Small intestine (tissue), 7 donors: ENCODE measurements at regions not wholly inside any gene's neighbourhood (a gene's known extent, or its start where the extent isn't known, plus 50 kb on each side); places are given as distances from the start of the nearest gene placed in this dataset.
"Not testable (repeated sequence)": the region's sequence is repeated elsewhere in the genome, so short reads cannot be mapped to it uniquely, and the experiment has no call there.

Experiments
- DNase-seq, 2 donors: peaks; one replicate each; pipeline versions ENCODE4 v3.0.0 to v3.0.0-alpha.2; 2013
- FAIRE-seq: peaks from 2 replicates; lab custom pipeline; 2012; peaks lifted over from hg19 to GRCh38; lab: Jason Lieb, UNC
- H3K27ac ChIP-seq, 3 donors: one replicate each; pipeline ENCODE4 v1.5.1; 2013; ENCODE audit warnings: low read length in 2 of 3, mild to moderate bottlenecking in 2 of 3, control low read depth in 1 of 3, inconsistent platforms in 1 of 3, low read depth in 1 of 3, moderate library complexity in 1 of 3
- H3K27me3 ChIP-seq, 3 donors: one replicate each; pipeline ENCODE4 v1.6.1; 2013; ENCODE audit warnings: low read length in 3 of 3, inconsistent platforms in 1 of 3; ENCODE audit not compliant: control insufficient read depth in 3 of 3, insufficient read depth in 3 of 3
- H3K36me3 ChIP-seq, 3 donors: one replicate each; pipeline ENCODE4 v1.6.1; 2013; ENCODE audit warnings: low read length in 3 of 3, inconsistent platforms in 1 of 3, low read depth in 1 of 3, mild to moderate bottlenecking in 1 of 3, moderate library complexity in 1 of 3; ENCODE audit not compliant: control insufficient read depth in 3 of 3, insufficient read depth in 2 of 3
- H3K4me1 ChIP-seq, 3 donors: one replicate each; pipeline ENCODE4 v1.6.1; 2013; ENCODE audit warnings: low read length in 2 of 3, inconsistent platforms in 1 of 3, low read depth in 1 of 3, mild to moderate bottlenecking in 1 of 3, moderate library complexity in 1 of 3; ENCODE audit not compliant: control insufficient read depth in 3 of 3, insufficient read depth in 2 of 3
- H3K4me3 ChIP-seq, 3 donors: one replicate each; pipeline ENCODE4 v1.5.1; 2013; ENCODE audit warnings: low read length in 3 of 3, control low read depth in 1 of 3, inconsistent platforms in 1 of 3, low read depth in 1 of 3, mild to moderate bottlenecking in 1 of 3, moderate library complexity in 1 of 3
- H3K9me3 ChIP-seq, 2 donors: one replicate each; pipeline ENCODE4 v1.6.1; 2013; ENCODE audit warnings: low read depth in 1 of 2, low read length in 1 of 2; ENCODE audit not compliant: control insufficient read depth in 2 of 2, insufficient read depth in 1 of 2
- WGBS, 3 donors: extraction: QIAGEN DNeasy Blood & Tissue Kit; methylation state at CpG; one replicate each; pipeline ENCODE4 v1.1.7; 2013; 5-methylcytosine and 5-hydroxymethylcytosine counted together
- donor health status: healthy with polysubstance abuse.
- donor health status: control.
- donor health status: control.
- donor health status: Bipolar disorder and iron deficiency.
- donor health status: healthy.

DNA sequence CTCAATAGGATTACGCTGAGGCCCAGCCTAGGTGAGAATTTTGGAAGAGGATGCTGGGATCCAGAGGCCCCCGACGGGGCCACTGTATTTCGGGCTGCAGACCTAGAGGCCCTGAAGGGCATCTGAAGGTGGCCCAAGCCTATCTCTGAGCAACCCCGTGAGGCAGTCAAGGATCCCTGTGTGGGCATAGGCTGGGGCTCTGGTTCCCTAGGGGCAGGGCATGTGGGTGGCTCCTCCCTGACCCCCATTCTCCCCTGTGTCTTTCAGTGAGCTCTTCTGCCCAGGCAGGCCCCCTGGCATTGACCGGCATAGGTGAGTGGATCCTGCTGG, 216.0 kb downstream of the SNRPN start:
- FAIRE-seq (no peak), DNase-seq (no peak)
- H3K4me1 ChIP-seq: no peaks in the 10 kb centered on the region
- no peaks in the 10 kb centered on the region for H3K36me3 ChIP-seq
- 87 to 95% (median 92%) methylated on average over 6 of the region's 6 CpGs for WGBS, 3 donors
- no peaks in the 10 kb centered on the region for H3K27me3 ChIP-seq
- no peak overlapping the region for H3K27ac ChIP-seq
- peaks cover 10 to 52% of the 10 kb centered on the region in 2 donors for H3K9me3 ChIP-seq
- H3K4me3 ChIP-seq: no peak overlapping the region

GRCh38 chr15:25171111-25171811, 216.5 kb downstream of the SNRPN start:
- no peaks in the 10 kb centered on the region for H3K36me3 ChIP-seq
- DNase-seq (no peak), FAIRE-seq (no peak)
- WGBS, 3 donors: 74 to 83% (median 82%) methylated on average over 10 of the region's 10 CpGs
- H3K4me3 ChIP-seq: no peak overlapping the region
- H3K27me3 ChIP-seq: no peaks in the 10 kb centered on the region
- peaks cover 10 to 57% of the 10 kb centered on the region in 2 donors for H3K9me3 ChIP-seq
- H3K27ac ChIP-seq: no peak overlapping the region
- no peaks in the 10 kb centered on the region for H3K4me1 ChIP-seq

DNA sequence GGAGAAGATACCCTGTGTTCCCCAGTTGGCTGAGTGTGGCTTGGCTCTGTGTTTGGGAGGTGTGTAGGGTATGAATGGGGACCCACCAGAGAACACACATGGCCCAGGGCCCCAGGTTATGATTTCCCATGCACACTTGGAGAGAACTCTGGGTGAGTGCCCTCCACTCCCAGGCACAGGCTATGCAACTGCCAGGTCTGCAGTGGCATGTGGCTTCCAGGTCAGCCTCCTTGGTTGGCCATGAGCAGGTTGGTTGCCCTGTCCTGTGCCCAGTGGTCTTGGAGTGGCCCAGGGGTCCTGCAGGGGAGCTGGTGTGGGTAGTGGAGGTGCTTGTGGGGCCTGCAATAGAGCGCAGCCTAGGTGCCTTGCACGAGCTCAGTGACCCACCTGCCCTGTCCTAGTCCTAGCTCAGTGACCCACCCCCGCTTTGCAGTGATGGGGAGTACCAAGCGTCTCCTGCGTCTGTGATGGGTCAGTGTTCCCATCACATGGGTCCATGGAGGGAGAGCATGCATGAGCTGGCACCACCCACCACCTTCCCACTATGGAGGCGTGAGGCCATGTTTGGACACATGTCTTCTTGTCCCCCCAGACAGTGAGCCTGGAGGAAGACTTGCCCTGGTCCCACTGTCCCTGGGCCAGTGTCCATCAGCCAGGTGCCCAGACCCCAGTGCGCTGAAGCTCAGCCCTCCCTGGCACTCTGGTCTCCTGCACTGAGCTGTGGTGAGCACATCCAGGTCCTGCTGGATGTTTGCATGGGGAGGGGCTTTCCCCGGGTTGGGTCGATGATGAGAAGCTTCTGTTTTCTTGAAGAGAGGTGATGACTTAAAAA, 217.3 kb downstream of the SNRPN start:
- Histone ChIP-seq H3K4me3 (no peak overlapping the region), H3K4me1 (no peaks in the 10 kb centered on the region), H3K36me3 (no peaks in the 10 kb centered on the region), H3K27ac (no peak overlapping the region), H3K27me3 (no peaks in the 10 kb centered on the region), H3K9me3 (peaks cover 10 to 65% of the 10 kb centered on the region in 2 donors)
- DNase-seq (no peak), FAIRE-seq (no peak)
- WGBS, 3 donors: 93 to 96% (median 95%) methylated on average over 8 to 9 of the region's 9 CpGs

GRCh38 chr15:25172691-25173090, 217.9 kb downstream of the SNRPN start:
- Histone ChIP-seq H3K27me3 (no peaks in the 10 kb centered on the region), H3K9me3 (peaks cover 10 to 71% of the 10 kb centered on the region in 2 donors), H3K27ac (no peak overlapping the region), H3K4me1 (no peaks in the 10 kb centered on the region), H3K36me3 (no peaks in the 10 kb centered on the region), H3K4me3 (no peak overlapping the region)
- 79 to 91% (median 87%) methylated on average over 6 of the region's 6 CpGs for WGBS, 3 donors
- no peak for DNase-seq
- no peak for FAIRE-seq

DNA sequence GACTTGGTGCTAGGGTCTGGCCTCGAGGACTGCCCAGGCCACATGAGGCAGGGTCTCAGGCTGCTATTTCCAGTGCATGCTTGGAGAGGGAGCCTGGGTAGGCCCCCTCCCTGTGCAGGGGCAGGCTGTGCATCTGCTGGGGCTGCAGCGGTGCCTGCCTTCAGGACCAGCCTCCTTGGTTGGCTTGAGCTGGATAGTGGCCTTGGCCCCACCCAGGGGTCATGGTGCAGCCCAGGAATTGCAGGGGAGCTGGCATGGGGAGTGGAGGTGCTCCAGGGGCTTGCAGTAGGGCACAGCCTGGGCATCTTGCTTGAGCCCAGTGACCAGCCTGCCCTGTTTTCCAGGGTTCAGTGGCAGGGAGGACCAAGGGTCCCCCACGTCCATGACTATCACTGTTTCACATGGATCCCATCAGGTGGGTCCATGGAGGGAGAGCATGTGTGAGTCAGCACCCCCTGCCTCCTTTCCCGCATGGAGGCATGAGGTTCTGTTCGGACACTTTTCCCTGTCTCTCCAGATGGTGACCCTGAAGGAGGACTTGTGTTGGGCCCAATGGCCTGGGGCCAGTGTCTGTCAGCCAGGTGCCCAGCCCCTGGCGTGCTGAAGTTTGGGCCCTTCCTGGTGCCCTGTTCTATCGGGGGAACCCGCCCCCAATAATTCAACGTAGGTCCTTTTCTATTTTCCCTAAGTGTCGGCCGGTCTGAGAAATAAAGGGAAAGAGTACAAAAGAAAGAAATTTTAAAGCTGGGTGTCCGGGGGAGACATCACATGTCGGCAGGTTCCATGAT, 218.6 kb downstream of the SNRPN start:
- H3K9me3 ChIP-seq: peaks cover 10 to 78% of the 10 kb centered on the region in 2 donors
- no peak overlapping the region for H3K4me3 ChIP-seq
- 85 to 90% (median 89%) methylated on average over 13 of the region's 13 CpGs for WGBS, 3 donors
- H3K4me1 ChIP-seq: no peaks in the 10 kb centered on the region
- H3K27ac ChIP-seq: no peak overlapping the region
- H3K36me3 ChIP-seq: no peaks in the 10 kb centered on the region
- no peaks in the 10 kb centered on the region for H3K27me3 ChIP-seq
- no peak for FAIRE-seq
- DNase-seq: no peak

DNA sequence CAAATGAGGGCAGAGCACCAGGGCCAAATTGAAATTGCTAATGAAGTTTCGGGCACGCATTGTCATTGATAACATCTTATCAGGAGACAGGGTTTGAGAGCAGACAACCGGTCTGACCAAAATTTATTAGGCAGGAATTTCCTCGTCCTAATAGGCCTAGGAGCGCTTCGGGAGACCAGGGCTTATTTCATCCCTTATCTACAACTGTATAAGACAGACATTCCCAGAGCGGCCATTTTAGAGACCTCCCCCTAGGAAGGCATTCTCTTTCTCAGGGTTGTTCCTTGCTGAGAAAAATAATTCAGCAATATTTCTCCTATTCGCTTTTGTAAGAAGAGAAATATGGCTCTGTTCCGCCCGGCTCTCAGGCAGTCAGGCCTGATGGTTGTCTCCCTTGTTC, 219.4 kb downstream of the SNRPN start:
- DNase-seq, H3K4me1 ChIP-seq, H3K27me3 ChIP-seq, H3K4me3 ChIP-seq, H3K27ac ChIP-seq, FAIRE-seq, H3K36me3 ChIP-seq: not testable (repeated sequence)
- WGBS, 3 donors: 85 to 93% (median 88%) methylated on average over 10 of the region's 10 CpGs
- H3K9me3 ChIP-seq: peaks cover 10 to 83% of the 10 kb centered on the region in 2 donors

- Histone ChIP-seq H3K27ac (no peak overlapping the region), H3K36me3 (no peaks in the 10 kb centered on the region), H3K9me3 (peaks cover 10 to 86% of the 10 kb centered on the region in 2 donors), H3K27me3 (no peaks in the 10 kb centered on the region), H3K4me3 (no peak overlapping the region), H3K4me1 (no peaks in the 10 kb centered on the region)
- DNase-seq: no peak
- no peak for FAIRE-seq
- WGBS, 3 donors: 80 to 84% (median 84%) methylated on average over 8 of the region's 8 CpGs
These were observed 220.4 kb downstream of the SNRPN start for GRCh38 chr15:25175033-25175788.
